Liver (tissue), 7 donors: ENCODE measurements at regions not wholly inside any gene's neighbourhood (a gene's known extent, or its start where the extent isn't known, plus 50 kb on each side); places are given as distances from the start of the nearest gene placed in this dataset.

Experiments used
- DNase-seq: peaks from one replicate; pipeline ENCODE4 v3.0.0-alpha.2; 2017; ENCODE audit warnings: low spot score
- H3K27ac ChIP-seq, 2 donors: one replicate each; pipeline ENCODE4 v1.7.0; 2013; ENCODE audit warnings: inconsistent platforms in 2 of 2, low read length in 2 of 2, control low read depth in 1 of 2, low read depth in 1 of 2, mild to moderate bottlenecking in 1 of 2
- H3K27me3 ChIP-seq, 4 donors: one replicate each; pipeline versions ENCODE4 v1.6.1 to v1.7.0; 2013; ENCODE audit warnings: low read length in 3 of 4, inconsistent platforms in 1 of 4, mild to moderate bottlenecking in 1 of 4, moderate library complexity in 1 of 4; ENCODE audit not compliant: control insufficient read depth in 4 of 4, insufficient read depth in 4 of 4
- H3K36me3 ChIP-seq, 4 donors: one replicate each; pipeline versions ENCODE4 v1.6.1 to v1.7.0; 2013; ENCODE audit warnings: low read length in 3 of 4, mild to moderate bottlenecking in 3 of 4, low read depth in 1 of 4, moderate library complexity in 1 of 4; ENCODE audit not compliant: control insufficient read depth in 4 of 4, insufficient read depth in 3 of 4
- H3K4me1 ChIP-seq, 4 donors: one replicate each; pipeline versions ENCODE4 v1.6.1 to v1.7.0; 2013; ENCODE audit warnings: low read length in 3 of 4, mild to moderate bottlenecking in 3 of 4, moderate library complexity in 1 of 4; ENCODE audit not compliant: control insufficient read depth in 4 of 4, insufficient read depth in 4 of 4
- H3K4me3 ChIP-seq, 3 donors: one replicate each; pipeline versions ENCODE4 v1.6.1 to v1.7.0; 2013; ENCODE audit warnings: low read length in 3 of 3, control low read depth in 1 of 3, low read depth in 1 of 3, mild to moderate bottlenecking in 1 of 3
- H3K9ac ChIP-seq, 2 donors: one replicate each; pipeline ENCODE4 v1.7.0; 2013; ENCODE audit warnings: low read length in 2 of 2, mild to moderate bottlenecking in 2 of 2, moderate library complexity in 2 of 2, control low read depth in 1 of 2, low read depth in 1 of 2
- H3K9me3 ChIP-seq, 4 donors: one replicate each; pipeline versions ENCODE4 v1.6.1 to v1.7.0; 2013; ENCODE audit warnings: low read length in 3 of 4; ENCODE audit not compliant: control insufficient read depth in 4 of 4
- FOXA1 ChIP-seq: IDR thresholded peaks from 2 replicates; pipeline ENCODE4 v1.6.1; 2016; ENCODE audit warnings: antibody characterized with exemption
- FOXA2 ChIP-seq: IDR thresholded peaks from 2 replicates; pipeline ENCODE4 v1.6.1; 2016; ENCODE audit warnings: antibody characterized with exemption
- GABPA ChIP-seq, 2 donors: IDR thresholded peaks in 1 of 2; conservative IDR thresholded peaks in 1 of 2; 2 replicates each; pipeline ENCODE4 v1.6.1; 2016; ENCODE audit warnings: antibody characterized with exemption in 2 of 2, mild to moderate bottlenecking in 1 of 2, moderate library complexity in 1 of 2
- HNF4A ChIP-seq, 2 donors: conservative IDR thresholded peaks; 2 replicates each; pipeline ENCODE4 v1.6.1; 2016; ENCODE audit warnings: antibody characterized with exemption in 2 of 2, mild to moderate bottlenecking in 2 of 2
- HNF4G ChIP-seq: IDR thresholded peaks from 2 replicates; pipeline ENCODE4 v1.6.1; 2016; ENCODE audit warnings: antibody characterized with exemption
- JUND ChIP-seq, 2 donors: IDR thresholded peaks; 2 replicates each; pipeline ENCODE4 v1.6.1; 2016; ENCODE audit warnings: antibody characterized with exemption in 2 of 2
- RAD21 ChIP-seq, 2 donors: IDR thresholded peaks; 2 replicates each; pipeline ENCODE4 v1.6.1; 2016; ENCODE audit warnings: antibody characterized with exemption in 2 of 2, mild to moderate bottlenecking in 2 of 2
- SP1 ChIP-seq: IDR thresholded peaks from 2 replicates; pipeline ENCODE4 v1.6.1; 2018; ENCODE audit warnings: antibody characterized with exemption, mild to moderate bottlenecking
- TAF1 ChIP-seq: conservative IDR thresholded peaks from 2 replicates; pipeline ENCODE4 v1.6.1; 2016; ENCODE audit warnings: antibody characterized with exemption, mild to moderate bottlenecking
- YY1 ChIP-seq: IDR thresholded peaks from 2 replicates; pipeline ENCODE4 v1.6.1; 2016; ENCODE audit warnings: antibody characterized with exemption, mild to moderate bottlenecking
- WGBS: extraction: QIAGEN DNeasy Blood & Tissue Kit; methylation state at CpG from one replicate; pipeline ENCODE4 v1.1.7; 2013; 5-methylcytosine and 5-hydroxymethylcytosine counted together
- TF ChIP-seq, protein P1 (sequence below): IDR thresholded peaks from 2 replicates; pipeline ENCODE4 v1.6.1; 2016; ENCODE audit warnings: antibody characterized with exemption
- TF ChIP-seq, protein P2 (sequence below): IDR thresholded peaks from 2 replicates; pipeline ENCODE4 v1.6.1; 2016; ENCODE audit warnings: antibody characterized with exemption
- TF ChIP-seq, protein P3 (sequence below): IDR thresholded peaks from 2 replicates; pipeline ENCODE4 v1.6.1; 2016; ENCODE audit warnings: antibody characterized with exemption
- donor health status: healthy.
- donor health status: healthy.
- donor health status: healthy.
- donor health status: healthy.

DNA sequence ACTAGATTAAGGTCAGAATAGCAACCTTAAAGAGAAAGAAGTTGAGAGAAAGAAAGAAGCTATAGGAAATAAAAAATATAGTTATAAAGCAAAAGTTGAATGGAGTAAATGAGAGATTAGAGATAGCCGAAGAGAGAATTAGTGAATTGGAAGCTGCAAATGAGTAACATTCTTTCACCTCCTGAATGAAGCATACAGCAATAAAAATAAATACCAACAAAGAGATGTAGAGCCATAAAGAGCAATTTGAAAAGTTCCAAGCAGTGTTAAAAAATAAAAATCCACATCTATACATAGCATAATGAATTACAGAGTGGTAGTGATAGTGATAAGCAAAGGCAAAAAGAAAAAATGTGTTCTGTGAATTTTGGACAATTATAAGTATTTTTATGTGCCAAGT is 177.9 kb downstream of the VRK1 start (continued):
- TF ChIP-seq, protein P1, sequence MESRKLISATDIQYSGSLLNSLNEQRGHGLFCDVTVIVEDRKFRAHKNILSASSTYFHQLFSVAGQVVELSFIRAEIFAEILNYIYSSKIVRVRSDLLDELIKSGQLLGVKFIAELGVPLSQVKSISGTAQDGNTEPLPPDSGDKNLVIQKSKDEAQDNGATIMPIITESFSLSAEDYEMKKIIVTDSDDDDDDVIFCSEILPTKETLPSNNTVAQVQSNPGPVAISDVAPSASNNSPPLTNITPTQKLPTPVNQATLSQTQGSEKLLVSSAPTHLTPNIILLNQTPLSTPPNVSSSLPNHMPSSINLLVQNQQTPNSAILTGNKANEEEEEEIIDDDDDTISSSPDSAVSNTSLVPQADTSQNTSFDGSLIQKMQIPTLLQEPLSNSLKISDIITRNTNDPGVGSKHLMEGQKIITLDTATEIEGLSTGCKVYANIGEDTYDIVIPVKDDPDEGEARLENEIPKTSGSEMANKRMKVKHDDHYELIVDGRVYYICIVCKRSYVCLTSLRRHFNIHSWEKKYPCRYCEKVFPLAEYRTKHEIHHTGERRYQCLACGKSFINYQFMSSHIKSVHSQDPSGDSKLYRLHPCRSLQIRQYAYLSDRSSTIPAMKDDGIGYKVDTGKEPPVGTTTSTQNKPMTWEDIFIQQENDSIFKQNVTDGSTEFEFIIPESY: no peak
- TF ChIP-seq, protein P2, sequence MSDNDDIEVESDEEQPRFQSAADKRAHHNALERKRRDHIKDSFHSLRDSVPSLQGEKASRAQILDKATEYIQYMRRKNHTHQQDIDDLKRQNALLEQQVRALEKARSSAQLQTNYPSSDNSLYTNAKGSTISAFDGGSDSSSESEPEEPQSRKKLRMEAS: no peak
- no peak for TF ChIP-seq RAD21 (IDR thresholded peaks at IDR 0.05)
- TF ChIP-seq FOXA2: no peak
- no peak for TF ChIP-seq YY1
- no peak for TF ChIP-seq HNF4G
- TF ChIP-seq FOXA1: no peak
- no peak for TF ChIP-seq SP1

DNA sequence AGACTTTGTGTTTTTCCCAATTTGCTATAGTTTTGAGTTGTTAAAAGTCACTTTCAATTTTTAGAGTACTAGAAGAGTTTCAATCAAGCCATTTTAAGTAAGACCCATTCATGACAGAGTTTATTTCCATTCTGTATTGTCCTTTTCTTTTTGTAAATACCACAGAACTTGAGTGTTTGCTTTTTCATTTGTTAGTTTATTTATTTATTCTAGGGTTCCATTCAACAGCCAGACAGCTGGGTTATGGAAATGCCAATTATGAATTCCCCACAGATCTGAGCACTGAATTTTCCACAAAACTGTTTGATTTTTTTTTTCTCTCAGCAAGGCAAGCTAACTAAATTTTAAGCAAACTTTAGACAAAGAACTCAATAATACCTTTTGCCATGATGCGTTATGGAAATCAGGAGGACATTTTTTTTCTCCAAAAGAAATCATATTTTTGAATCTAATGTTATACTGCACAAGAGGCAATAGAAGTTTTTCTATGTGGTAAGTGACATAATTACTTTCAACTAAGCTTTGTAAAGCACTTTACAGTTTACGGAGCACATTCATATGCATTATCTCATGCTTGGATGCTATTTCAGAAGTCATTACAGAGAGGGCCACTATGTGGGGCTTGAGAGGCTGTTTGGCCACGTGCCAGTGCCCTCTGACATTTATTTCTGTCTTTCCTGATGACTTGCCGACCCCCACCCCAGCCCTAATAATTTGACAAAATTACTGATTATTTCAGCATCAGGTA is 181.5 kb downstream of the VRK1 start:
- Histone ChIP-seq H3K9ac (no peak overlapping the region), H3K27ac (no peak overlapping the region), H3K27me3 (no peaks in the 10 kb centered on the region), H3K9me3 (peaks cover 2 to 5% (median 4%) of the 10 kb centered on the region in 4 donors), H3K36me3 (no peaks in the 10 kb centered on the region), H3K4me3 (no peak overlapping the region), H3K4me1 (no peaks in the 10 kb centered on the region)
- no peak for TF ChIP-seq FOXA2
- TF ChIP-seq HNF4A (conservative IDR thresholded peaks at IDR 0.05): no peak
- TF ChIP-seq, protein P1: no peak
- TF ChIP-seq SP1: no peak
- no peak for TF ChIP-seq JUND (IDR thresholded peaks at IDR 0.05)
- no peak for TF ChIP-seq FOXA1
- no peak for TF ChIP-seq RAD21 (IDR thresholded peaks at IDR 0.05)
- no peak for DNase-seq
- WGBS: 58% methylated on average over 4 of the region's 4 CpGs

DNA sequence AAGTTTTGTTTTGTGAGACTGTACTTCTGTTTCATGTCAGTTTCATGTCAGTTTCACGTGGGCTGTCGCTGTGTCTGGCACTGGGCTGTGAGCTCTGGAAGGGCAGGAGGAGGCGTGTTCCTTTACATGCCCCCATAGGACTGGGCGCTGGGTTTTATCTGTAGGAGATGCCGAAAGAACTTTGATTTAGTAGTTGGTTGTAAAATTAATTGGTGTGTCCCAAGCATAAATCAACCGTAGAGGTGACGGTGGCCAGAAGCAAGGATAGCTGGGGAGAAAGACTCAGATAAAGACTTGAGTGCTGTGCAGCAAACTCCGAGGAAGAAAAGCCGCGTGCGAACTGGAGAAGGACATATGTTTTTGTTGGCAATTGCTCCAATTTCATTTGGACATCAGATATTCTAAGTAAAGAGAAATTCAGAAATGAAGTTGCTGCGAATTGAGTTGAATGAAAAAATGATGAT is 182.5 kb downstream of the VRK1 start:
- no peak for DNase-seq
- H3K4me3 ChIP-seq: no peak overlapping the region
- H3K27ac ChIP-seq: no peak overlapping the region
- H3K36me3 ChIP-seq: no peaks in the 10 kb centered on the region
- TF ChIP-seq TAF1: no peak
- no peak for TF ChIP-seq GABPA (IDR thresholded peaks at IDR 0.05 in 1 of 2, conservative IDR thresholded peaks at IDR 0.05 in 1 of 2)
- TF ChIP-seq, protein P3, sequence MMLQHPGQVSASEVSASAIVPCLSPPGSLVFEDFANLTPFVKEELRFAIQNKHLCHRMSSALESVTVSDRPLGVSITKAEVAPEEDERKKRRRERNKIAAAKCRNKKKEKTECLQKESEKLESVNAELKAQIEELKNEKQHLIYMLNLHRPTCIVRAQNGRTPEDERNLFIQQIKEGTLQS: no peak
- TF ChIP-seq FOXA1: no peak
- TF ChIP-seq JUND (IDR thresholded peaks at IDR 0.05): no peak
- 57% methylated on average over 12 of the region's 12 CpGs for WGBS
- H3K4me1 ChIP-seq: no peaks in the 10 kb centered on the region
- peaks cover 0 to 5% (median under 1%) of the 10 kb centered on the region in 4 donors for H3K9me3 ChIP-seq
- peaks cover 0 to 1% (median 0%) of the 10 kb centered on the region in 4 donors for H3K27me3 ChIP-seq
- H3K9ac ChIP-seq: no peak overlapping the region
